ENCODE measurements at regions not wholly inside any gene's neighbourhood (a gene's known extent, or its start where the extent isn't known, plus 50 kb on each side); places are given as distances from the start of the nearest gene placed in this dataset.

GRCh38 chr16:87047221-87048037 is 269.8 kb downstream of the C16orf95 start:
- no peak for TF ChIP-seq CTCF (IDR thresholded peaks at IDR 0.05; ENCODE audit: low read length)
- no peak for TF ChIP-seq EZH2 (optimal IDR thresholded peaks at IDR 0.05; ENCODE audit: low read depth, low read length)
